GM19467 (cell line): ENCODE measurements at regions not wholly inside any gene's neighbourhood (a gene's known extent, or its start where the extent isn't known, plus 50 kb on each side); places are given as distances from the start of the nearest gene placed in this dataset.

Source experiments
- ATAC-seq: cut with Tn5 transposase; IDR thresholded peaks from one replicate; pipeline ENCODE4 v1.9.1; 2021; ENCODE audit warnings: mild to moderate bottlenecking, moderate library complexity; ENCODE audit not compliant: unreplicated experiment

- ATAC-seq: no peak
Measured at GRCh38 chr6:22925920-22926789, 356.8 kb downstream of the HDGFL1 start.

- ATAC-seq: no peak
Measured at GRCh38 chr6:22926790-22927354, 357.5 kb downstream of the HDGFL1 start.

DNA sequence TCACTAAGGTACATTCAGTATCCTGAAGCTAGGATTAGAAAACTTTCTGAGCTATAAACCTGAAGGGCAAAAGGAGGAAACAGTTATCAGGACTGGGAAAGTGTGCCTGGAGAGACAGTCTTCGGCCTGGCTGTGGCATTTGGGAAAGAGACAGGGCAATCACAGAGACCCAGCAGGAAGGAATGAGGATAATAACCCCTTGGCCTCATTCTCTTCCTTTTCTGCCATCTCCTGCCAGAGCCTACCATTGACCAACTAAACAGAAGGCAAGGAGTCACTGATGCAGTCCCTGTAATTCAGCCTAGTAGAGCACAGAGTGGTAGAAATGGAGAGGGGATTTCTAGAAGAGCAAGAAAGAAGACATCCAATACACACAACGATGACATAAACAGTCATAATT is 359.4 kb downstream of the HDGFL1 start:
- ATAC-seq: no peak

DNA sequence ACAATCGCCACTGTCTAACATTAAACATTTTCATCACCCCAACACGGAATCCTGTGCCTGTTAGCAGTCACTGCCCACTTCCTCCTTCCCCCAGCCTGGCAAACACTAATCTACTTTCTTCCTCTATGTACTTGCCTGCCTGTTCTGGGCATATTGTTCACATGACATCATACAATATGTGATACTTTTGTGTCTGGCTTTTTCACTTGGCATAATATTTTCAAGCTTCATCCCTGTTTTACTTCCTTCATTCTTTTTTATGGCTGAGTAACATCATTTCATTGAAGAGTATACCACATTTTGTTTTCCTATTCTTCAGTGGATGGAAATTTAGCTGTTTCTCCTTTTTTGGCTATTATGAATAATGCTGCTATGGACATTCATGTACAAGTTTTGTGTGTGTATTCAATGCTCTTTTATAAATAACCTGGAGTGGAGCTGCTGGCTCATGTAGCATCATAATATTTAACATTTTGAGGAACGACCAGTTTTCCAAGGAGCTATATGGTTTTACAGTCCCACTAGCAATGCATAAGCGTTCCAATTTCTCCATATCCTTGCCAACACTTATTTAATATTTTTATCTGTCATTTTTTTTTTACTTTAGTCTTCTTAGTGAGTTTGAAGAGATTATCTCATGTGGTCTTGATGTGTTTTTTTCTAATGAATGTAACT is 360.1 kb downstream of the HDGFL1 start:
- no peak for ATAC-seq

GRCh38 chr6:22940581-22941290 is 371.4 kb downstream of the HDGFL1 start:
- no peak for ATAC-seq

DNA sequence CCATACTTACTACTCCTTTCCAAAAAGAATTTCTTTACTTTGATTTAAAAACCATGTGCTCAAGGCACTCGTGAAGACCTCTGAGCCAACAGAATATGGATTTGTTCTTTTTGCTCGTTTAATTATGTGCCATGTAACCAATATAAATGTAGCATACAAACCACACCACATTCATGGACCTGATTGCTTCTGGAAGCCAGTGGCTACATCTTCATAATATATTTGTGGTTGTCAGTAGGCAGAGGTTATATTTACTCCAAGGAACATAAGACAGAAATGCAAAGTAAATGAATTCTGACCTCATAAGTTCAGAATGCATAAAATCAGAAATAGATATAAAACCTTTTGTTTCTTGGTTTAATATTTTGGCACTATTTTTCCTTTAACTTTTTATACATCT is 373.0 kb downstream of the HDGFL1 start:
- ATAC-seq: no peak

DNA sequence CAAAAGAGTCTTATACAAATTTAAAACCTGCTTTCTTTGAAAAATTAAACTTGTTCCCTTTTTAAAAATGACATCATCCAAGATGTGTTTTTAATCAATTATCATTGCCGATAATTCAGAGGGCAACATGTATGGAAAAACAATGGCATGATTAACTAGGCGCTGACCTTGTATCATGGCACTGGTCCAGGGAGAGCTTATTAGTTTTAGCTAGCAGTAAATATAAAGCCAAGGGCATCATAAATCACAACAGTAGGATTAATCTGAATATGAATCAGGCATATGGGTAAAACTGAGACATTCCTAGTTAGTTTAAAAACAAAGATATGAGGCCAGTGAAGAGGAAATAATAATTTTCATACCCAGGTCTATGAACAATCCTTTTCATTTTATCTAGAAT is 374.0 kb downstream of the HDGFL1 start:
- ATAC-seq: no peak

GRCh38 chr6:22949967-22950366 is 380.6 kb downstream of the HDGFL1 start:
- no peak for ATAC-seq

GRCh38 chr6:22952097-22952496 is 382.7 kb downstream of the HDGFL1 start:
- no peak for ATAC-seq

GRCh38 chr6:22954749-22955385 is 385.5 kb downstream of the HDGFL1 start:
- ATAC-seq: peak; percentile 64

DNA sequence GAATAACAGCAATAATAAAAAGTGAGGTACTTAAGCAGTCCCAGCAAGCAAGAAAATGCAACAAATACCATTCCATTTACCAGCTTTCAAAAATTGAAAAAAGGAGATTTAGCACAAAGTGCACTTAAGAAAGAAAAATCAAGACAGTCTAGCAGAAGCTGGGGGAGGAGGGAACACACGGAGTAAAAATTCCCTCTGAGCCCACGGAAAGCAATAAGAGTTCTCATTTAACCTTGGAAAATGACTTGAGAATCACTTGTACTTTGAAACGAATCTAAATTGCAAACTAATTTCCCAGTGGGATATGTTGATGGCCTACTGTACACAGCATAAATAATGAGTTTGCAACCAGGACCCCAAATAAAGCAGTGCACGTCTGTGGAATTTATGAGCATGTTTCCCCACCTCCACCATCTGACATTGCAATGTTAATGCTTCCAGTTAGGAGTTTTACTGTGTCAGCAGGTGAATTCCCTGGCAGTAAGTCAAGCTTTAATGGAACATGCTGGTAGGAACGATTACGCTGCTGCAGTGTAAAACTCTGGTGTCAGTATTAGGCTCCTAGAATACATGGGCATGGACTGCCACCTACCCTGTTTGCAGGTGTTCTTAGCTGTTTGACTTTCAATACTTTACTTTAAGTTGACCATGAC is 386.8 kb downstream of the HDGFL1 start:
- ATAC-seq: no peak

- no peak for ATAC-seq
Measured at GRCh38 chr6:22958677-22959076, 389.3 kb downstream of the HDGFL1 start.

DNA sequence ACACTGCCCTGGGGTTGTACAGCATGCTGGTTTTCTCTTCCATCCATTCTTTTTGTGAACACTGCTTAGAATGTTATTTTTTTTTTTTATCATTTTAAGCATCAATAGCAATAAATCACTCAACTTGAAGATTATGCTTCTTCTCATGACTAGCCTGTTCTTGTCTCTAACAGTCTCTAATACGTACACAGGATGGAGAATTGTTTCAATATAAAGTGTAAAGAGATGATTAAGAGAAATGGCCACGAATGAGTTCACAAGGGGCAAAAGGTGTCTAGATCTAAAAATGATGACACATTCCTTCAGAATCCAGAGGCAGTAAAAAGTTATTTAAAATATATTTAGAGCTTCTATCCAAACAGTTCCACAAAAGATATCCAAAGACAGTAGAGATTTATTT is 390.2 kb downstream of the HDGFL1 start:
- ATAC-seq: no peak

- no peak for ATAC-seq
Measured at GRCh38 chr6:22964334-22964733, 395.0 kb downstream of the HDGFL1 start.

DNA sequence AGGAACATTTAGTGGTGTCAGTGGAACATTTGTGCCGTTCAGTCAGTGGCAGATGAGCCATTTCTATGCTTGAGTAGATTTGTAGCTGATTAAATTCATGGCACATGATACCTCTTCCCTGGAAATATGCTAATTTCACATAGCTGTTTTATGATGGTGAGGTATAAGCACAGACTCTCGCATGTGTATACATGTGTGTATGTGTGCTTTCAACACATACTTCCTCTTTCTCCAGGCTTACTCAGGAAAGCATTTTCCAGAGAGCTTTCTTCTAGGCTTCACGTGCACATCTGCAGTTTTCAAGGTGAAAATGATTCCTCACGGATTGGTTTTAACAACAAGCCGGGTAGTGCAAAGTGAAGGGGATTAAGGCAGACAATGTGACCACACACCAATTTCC is 396.5 kb downstream of the HDGFL1 start:
- ATAC-seq: no peak

DNA sequence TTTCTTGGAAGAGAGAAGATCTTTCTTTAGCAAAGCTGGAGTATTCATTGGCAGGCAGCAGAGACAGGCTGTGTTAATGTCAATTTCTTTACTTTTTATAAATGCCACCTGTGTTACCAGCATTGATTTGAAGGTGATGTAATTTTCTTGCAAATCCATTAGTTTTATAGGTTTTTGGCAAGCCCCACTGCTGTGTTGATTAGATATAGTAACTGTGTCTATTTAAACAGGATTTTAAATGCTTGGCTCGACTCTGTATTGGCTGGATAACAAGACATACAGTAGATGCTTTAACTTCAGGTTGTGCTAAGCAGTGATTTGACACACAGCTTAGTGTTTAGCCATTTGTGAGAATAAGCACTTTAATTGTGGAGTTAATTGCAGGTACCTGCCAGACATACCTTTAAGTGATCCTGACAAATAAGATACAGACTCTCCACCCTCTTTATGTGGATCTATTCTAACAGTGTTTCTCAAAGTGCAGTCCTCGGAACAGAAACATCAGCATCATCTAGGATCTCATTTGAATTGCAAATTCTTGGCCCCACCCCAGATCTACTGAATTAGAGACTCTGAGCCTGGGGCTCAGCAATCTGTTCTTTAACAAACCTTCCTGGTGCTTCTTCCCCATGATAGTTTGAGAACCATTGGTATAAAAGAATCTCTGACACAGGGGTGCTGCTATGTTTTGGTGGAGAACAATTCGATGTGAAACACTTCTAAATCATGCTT is 397.5 kb downstream of the HDGFL1 start:
- ATAC-seq: no peak

- no peak for ATAC-seq
Measured at GRCh38 chr6:22970004-22970403, 400.6 kb downstream of the HDGFL1 start.

- no peak for ATAC-seq
Measured at GRCh38 chr6:22972771-22973170, 403.4 kb downstream of the HDGFL1 start.

DNA sequence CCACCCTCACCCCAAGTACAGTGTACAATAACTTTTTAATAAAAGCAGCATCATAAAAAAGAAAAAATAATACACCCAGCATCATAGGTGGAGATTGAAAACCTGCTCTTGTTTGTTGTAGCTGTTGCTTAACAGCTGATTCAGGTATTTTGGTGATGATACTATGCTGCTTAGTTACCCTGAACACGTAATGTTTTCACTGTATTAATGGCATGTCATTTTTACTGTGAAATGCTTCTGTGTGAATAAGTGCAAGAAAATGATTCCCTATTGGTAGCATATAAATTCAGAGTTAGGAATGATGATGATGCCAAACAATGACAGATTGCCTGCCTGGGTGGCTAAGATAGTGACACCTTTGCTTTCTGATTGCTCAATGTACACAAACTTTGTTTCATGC is 405.7 kb downstream of the HDGFL1 start:
- no peak for ATAC-seq

GRCh38 chr6:22980446-22980845 is 411.1 kb downstream of the HDGFL1 start:
- no peak for ATAC-seq
